Middle frontal gyrus (tissue), 1 donor: ENCODE measurements at regions not wholly inside any gene's neighbourhood (a gene's known extent, or its start where the extent isn't known, plus 50 kb on each side); places are given as distances from the start of the nearest gene placed in this dataset.
"Not testable (repeated sequence)": the region's sequence is repeated elsewhere in the genome, so short reads cannot be mapped to it uniquely, and the experiment has no call there.

Experiments
- DNase-seq: peaks from one replicate; pipeline ENCODE4 v3.0.0-alpha.2; 2015; ENCODE audit warnings: low spot score; ENCODE audit errors: extremely low spot score

DNA sequence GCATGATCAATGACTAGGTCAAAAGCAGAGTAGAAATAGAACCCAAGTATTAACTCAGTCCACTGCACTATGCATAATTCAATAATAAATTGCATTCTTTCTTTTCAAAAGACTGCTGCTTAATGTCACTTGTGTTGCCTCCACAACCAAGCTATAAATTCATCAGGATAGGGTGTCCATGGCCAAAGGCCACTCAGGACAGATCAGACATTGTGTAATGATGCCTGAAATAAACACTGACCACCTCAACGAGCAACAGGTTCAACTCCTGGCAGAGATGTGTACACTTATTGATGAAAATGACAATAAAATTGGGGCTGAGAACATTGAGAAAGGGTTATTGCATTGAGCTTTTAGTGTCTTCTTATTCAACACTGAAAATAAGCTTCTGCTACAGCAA lies 194.5 kb upstream of the SPOPL start:
- no peak for DNase-seq

DNA sequence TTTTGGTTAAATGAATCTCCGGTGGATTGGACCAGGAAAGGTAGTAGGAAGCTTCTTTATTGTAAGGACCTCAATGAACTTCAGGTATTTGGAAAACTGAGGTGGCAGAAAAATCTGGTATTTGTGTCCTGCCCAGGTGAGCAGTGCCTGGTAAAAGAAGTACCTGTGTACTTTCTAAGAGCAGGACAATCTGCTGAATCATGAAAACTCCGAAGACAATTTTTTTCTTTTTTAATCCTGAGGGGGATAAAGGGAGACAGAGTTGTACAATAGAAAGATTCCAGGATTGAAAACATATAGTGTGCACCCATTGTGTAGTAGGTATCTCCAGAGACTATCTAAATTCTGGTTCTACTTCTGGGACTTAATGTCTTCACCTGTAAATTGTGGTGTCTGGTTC lies 191.8 kb upstream of the SPOPL start:
- no peak for DNase-seq

DNA sequence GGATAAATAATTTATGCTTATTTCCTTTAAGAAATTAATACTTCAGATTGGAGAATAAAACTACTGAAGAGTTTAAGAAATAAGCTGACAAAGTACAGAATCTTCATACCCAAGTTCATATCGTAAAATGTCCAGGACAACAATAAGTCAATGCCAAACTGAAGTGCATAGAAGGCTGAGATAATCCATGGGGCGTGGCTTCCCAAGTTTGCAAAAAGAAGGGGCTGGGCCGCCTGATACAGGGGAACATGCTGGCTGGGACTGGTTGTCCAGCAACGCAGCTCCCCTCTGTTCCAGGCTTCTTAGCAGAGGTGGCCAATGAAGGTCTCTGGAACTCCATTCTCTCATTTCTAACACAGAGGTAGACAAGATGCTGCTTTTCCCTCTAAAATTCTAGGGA lies 189.5 kb upstream of the SPOPL start:
- no peak for DNase-seq

DNA sequence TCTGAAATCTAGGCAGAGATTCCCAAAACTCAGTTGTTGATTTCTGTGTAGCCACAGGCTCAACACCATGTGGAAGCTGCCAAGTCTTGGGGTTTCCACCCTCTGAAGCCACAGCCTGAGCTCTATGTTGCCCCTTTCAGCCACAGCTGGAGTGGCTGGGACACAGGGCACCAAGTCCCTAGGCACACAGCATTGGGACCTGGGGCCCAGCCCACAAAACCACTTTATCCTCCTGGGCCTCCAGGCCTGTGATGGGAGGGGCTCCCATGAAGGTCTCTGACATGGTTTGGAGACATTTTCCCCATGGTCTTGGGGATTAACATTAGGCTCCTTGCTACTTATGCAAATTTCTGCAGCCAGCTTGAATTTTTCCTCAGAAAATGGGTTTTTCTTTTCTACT lies 186.0 kb upstream of the SPOPL start:
- DNase-seq: not testable (repeated sequence)

DNA sequence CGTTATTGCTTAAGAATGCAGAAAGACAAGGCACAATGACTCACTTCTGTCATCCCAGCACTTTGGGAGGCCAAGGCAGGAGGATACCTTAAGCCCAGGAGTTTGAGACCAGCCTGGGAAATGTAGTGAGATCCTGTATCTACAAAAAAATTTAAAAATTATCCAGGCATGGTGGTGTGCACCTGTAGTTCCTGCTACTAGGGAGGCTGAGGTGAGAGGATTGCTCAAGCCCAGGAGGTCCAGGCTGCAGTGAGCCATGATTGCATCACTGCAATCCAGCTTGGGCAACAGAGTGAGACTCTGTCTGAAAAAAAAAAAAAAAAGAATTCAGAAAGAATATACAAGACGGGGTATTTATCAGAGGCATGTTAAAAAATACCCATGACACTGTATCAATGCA lies 182.0 kb upstream of the SPOPL start:
- no peak for DNase-seq

DNA sequence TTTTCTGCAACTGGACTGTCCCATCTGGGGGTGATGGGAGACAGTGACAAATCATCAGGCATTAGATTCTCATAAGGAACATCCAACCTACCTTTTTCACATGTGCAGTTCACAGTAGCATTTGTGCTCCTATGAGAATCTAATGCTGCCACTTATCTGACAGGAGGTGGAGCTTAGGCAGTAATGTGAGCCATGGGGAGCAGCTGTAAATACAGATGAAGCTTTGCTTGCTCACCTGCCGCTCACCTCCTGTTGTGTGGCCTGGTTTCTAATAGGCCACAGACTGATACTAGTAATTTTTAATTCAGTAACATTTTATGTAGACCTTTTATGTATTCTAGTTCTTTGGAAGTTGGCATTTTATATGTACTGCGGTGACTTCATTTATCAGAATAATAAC lies 180.1 kb upstream of the SPOPL start:
- DNase-seq: no peak

DNA sequence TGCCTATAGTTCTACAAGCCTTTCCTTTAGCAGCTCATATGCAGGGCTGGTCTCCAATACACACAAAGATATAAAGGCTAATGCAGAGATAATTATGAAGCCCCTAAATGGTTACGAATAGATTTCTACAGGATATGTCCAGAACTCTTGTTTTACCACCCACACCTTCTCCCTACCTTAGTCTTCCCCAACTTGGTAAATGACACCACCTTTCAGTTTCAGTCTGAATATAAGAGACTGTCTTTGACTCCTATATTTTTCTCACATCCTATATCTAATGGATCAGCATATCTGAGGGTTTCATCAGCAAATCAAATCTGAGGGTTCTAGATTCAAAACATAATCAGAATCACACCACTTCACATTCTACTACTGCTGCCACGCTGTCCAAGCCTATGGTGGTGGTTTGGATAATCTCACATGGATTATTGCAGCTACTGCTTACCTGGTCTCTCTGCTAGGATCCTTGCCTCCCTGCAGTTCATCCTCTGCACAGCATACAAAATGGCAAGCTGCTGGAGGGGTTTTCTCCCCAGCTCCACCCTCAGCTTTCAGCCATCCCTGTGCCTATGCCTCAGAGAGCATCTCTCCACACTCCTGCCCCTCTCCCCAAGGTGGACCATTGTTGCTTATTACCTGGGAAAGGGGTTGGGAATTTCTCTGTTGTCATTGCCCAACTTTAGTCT lies 178.0 kb upstream of the SPOPL start:
- no peak for DNase-seq

DNA sequence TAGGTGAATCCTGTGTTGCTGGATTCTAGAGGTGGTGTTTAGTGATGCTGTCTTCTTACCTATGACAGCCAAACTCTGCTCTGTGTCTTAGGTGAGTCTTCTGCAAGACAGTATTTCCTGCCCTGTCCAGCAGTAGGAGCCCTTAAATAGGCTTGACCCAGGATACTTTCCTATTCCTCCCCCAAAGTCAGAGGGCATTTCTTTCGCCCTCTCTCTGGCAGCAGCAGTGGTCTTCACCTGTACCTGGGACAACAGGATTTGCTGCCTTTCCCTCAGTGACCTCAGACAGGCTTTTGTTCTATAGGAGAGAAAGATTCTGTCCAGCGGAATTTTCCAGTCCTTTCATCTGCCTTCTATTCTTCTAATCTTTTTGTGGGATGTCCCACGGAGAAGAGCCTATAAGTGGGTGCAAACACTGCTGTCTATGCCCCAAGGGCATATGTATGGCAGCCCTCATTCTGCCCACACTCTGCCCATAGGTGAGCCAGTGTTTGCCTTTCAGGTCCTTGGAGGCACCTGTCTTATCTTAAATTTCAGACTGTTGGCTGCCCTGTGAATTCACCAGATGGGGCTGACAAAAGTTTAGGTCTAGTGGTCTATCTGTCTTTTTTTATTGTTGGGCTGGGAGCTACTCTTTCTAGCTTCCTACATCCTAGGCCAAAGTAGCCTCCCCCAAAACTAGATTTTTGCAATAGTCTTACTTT lies 177.3 kb upstream of the SPOPL start:
- DNase-seq: no peak

DNA sequence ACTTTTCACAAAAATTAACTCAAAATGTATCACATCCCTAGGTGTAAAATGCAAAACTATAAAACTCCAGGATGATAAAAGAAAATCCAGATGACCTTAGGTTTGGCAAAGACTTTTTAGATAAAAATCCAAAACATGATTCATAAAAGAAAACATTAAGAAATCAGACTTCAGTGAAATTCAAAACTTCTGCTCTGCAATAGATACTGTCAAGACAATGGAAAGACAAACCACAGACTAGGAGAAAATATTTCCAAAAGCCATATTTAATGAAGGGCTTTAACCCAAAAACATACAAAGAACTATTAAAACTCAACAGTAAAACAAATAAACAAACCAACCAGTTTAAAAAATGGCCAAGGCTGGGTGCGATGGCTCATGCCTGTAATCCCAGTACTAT lies 173.6 kb upstream of the SPOPL start:
- no peak for DNase-seq

DNA sequence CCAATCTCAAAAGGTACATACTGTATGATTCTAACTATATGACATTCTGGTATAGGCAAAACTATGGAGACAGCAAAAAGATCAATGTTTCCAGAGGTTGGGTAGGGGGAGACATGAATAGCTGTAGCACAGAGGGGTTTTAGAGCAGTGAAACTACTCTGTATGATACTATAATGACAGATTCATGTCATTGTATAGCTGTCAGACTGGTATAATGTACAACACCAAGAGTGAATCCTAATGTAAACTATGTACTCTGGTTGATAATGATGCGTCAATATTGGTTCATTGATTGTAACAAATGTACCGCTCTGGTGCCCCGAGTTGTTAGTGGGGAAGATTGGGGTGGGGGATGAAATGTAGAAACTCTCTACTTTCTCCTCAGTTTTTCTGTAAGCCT lies 172.4 kb upstream of the SPOPL start:
- DNase-seq: no peak

DNA sequence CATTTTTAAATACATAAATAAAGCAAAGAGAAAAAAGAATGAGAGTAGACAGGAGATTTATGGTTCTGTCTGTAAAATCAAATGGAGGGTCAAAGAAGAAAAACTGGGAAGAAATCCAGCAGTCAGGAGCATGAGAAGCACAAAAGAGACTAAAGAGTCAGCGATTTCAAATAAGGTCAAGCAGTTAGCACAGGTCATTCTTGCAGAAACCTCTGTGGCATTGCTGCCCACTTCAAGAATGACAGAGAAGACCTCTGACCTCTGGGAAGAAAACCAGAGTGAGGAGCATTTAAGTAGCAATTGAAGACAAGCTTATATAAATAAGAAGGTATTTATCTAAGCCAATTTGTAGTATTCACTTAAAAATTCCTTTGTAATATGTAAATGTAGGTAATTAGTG lies 172.0 kb upstream of the SPOPL start:
- no peak for DNase-seq

DNA sequence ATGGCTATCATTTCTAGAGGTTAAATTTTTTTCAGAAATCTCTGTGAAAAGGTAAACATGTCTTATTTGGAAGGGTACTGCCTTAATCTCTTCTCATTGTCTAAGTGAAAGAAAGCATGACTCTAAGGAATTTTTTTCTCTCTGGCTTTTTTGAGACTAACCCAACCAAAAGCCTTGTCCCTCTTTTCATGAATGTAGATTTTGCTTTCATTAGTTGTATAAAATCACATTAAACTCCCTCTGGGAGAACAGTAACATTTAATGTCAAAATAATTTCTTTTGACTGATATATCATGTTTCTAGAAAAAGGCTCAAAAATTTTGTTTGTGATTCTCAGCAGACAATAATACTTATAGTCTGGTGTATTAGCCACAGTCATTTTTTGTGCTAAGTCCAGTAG lies 168.4 kb upstream of the SPOPL start:
- DNase-seq: no peak

DNA sequence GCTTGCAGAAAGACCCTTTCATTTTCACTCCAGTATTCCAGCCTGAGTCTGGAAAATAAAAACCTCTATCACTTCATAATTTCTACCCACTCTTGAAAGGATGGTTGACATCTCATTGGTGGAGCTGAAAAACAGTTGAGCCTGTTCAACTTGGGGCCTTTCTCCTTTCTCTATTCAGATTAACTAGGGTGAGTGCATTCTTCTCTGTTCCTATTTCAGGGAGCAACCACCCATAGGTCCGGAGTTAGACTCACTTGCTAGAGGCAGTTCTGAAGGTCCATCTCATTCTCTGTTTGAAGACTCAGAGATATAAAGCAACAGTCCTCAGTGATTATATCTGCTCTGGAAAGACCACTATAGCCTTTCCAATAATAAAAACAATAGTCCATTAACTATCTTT lies 167.9 kb upstream of the SPOPL start:
- DNase-seq: no peak

DNA sequence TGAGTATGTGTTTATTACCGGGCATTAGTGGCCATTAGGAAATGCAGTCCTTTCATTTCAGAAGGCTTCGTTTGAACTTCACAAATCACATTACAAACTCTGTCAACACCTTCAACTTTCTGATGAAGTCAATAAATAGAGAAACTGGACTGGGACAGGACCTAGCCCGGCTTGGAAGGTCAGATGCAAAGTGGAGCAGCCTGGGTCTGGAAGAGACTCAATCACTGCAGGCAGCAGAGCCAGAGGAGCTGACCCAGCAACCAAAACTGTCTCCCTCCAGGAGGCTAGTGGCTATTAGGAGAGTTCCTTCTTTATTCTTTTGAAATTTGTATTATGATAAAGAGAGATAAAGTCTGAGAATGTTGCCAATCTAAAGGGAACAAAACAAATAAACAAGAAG lies 167.2 kb upstream of the SPOPL start:
- no peak for DNase-seq

DNA sequence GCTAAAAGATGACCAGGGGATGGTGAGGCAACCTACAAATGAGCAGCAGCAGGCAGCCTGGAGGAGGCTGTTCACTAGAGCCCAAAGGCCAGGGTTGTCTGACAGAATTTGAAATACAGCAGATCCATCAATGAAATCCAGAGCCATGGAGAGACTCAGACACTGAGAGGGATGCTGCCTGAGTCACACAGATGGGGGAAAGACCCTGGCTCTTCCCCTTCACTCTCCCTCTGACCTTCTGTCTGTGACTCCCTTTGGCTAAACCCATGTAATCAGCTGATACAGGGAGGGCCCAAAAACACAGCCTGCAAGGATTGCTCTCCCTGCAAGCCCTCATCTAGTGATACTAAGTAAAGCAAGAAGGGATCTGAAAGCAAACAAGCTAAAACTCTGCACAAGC lies 166.5 kb upstream of the SPOPL start:
- no peak for DNase-seq

DNA sequence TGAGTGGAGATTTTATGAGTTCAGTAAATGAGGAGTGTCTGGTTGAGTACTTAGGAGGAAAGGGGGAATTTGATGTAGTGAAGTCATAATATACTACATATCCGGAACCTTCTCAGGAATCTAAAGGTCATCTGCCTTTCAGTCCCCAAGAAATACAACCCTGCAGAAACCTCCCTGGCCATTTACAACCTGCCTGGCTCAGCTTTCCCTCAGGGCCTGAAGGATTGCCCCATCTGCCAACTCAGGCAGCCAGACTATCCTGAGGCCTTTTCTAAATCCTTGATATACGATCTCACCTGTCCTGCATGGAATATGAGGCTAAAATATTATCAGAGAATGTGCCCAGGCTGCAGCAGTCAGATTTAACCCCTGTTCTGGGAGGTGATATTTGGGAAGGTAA lies 165.4 kb upstream of the SPOPL start:
- no peak for DNase-seq

DNA sequence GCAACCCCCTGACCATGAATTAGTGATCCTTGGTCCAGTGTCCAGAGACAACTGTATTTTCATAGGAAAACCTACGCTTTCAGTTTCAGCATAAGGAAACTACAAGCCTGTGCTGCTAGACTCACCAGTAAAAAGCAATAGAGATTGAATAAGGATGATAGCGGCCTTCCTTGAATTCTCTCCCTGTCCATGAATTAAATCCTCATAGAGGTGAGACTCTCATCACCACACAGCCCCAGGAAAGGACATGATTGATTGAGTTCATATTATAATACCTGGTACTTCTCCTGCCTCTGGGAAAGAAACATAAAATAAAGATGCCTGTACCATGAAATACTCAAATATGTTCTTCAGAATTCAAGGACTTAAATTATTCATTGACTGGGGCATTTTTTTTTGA lies 146.3 kb upstream of the SPOPL start:
- no peak for DNase-seq

DNA sequence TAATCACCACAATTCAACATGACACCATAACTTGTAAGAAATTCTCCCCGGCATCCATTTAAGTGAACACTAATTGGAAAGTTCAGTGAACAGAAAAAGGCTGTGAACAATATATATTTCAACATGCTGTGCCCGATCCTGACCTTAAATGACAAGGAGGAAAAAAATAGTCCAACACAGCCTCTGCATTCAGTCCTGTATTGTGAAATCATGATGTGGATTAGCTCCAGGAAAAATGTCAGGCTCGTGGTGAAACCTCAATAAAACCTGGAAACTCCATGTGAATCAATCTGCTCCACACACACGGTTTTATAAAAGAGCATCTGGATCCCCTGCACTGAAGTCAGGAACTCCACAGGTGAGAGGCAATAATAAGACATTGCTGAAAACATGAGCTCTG lies 145.4 kb upstream of the SPOPL start:
- no peak for DNase-seq

DNA sequence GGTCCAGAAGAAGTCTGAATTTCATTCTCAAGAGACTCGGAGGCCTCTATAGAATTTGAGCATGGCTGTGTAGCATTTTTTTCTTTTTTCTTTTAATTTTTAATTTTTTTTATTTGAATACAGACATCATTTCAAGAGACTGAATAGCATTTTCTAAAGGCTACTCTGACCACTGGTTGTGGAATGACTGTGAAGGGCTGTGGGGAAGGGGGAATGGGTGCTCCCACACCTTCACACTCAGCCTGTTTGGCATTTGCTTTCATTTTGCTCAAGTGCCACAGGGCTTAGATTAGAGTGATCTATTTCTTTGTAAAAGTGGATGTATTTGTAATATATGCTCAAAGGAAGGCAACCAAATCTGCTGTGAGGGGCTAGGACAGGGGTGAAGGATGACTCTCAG lies 142.0 kb upstream of the SPOPL start:
- no peak for DNase-seq

DNA sequence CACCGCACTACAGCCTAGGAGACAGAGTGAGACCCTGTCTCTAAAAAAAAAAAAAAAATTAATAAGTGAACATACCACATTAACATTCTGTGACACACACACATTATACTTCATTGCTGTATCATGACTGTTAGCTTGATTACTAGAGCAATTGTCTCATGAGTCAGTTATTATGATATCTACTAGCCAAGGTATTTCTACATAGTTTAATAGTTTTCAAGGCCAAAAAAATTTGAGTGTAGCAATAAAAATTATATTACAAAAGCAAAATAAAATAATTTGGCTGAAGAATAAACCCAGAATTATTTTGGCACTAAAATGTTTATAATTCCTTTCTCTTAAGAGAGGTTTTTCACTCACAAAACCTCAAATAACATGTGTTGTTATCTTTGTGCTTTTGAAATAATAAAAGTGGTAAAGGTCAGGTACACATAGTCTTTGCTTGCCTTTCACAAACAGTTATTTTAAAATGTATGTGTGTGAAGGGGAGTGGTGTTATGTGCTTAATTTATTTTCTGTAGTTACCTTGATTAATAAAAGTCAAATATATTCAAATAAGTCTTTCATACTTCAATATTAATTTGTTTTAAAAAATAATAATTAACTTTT lies 136.9 kb upstream of the SPOPL start:
- DNase-seq: no peak

DNA sequence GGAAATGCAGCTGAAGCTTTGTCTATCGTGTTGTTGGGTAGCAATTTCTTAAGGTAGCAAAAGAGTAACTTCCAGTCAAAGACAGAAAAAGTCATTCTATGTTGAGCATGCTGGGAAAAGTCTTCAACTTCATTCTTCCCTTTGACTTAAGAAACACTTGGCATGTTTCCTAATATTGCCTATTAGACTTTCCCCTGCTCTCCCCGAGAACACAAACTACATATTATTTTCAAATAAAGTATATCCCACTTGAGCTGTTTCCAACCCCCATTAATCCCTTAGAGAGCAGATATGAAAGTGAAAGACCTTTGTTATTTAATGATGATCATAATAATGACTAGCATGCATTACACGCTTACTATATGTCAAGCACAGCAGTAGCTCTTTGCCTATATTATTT lies 136.0 kb upstream of the SPOPL start:
- DNase-seq: no peak

DNA sequence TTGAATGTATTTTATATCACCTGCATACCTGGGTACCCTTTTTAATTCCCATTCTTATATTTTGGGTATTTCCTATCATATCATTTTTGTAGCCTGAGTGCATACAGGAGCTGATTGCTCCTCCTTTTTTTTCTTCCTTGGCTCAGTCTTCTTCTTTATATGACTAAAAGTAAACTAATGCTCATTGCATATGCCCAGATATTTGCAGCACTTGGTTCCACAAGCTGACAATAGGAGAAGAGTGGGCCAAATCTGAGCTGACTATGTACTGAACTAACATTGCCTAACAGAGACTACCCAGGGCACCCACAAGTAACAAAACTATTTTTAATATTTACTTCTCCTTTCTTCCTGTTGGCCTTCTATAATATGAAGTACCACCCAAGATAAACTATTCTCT lies 131.7 kb upstream of the SPOPL start:
- no peak for DNase-seq

DNA sequence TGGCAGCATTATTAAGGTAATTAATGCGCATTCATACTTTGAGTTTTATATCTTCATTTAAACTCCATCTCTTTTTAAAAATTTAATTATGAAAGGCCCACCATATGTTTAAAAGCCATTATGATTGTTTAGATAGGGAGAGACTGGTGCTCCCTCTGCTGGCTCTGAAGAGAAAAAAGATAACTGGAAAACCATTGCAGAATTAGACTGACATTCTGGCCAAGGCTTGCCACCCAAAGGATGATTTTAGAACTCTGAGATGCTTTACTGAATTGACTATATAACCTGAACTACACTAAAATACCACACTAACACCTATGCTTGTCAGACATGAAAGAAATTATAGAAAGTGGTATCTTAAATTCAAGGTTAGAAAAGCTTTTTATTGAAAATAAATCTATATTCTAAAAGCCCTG lies 127.6 kb upstream of the SPOPL start:
- no peak for DNase-seq
